ENCODE measurements at regions not wholly inside any gene's neighbourhood (a gene's known extent, or its start where the extent isn't known, plus 50 kb on each side); places are given as distances from the start of the nearest gene placed in this dataset.

GRCh38 chr2:236899950-236900640 lies 185.6 kb upstream of the COPS8 start:
- TF ChIP-seq YY1 (IDR thresholded peaks at IDR 0.05; ENCODE audit: low read depth): no peak
- TF ChIP-seq EP300 (IDR thresholded peaks at IDR 0.05; ENCODE audit: borderline replicate concordance): no peak
- no peak for TF ChIP-seq REST (IDR thresholded peaks at IDR 0.05; ENCODE audit: low read depth)
- TF ChIP-seq TAF1 (IDR thresholded peaks at IDR 0.05; ENCODE audit: low read depth): no peak
- TF ChIP-seq MAX (IDR thresholded peaks at IDR 0.05): no peak
- no peak for TF ChIP-seq CEBPB (IDR thresholded peaks at IDR 0.05)
- no peak for TF ChIP-seq TEAD4 (IDR thresholded peaks at IDR 0.05)
- no peak for TF ChIP-seq EGR1 (IDR thresholded peaks at IDR 0.05)
- no peak for TF ChIP-seq FOXM1 (IDR thresholded peaks at IDR 0.05; ENCODE audit: borderline replicate concordance, low read depth)
- no peak for TF ChIP-seq CREB1 (IDR thresholded peaks at IDR 0.05; ENCODE audit: low read depth)
- TF ChIP-seq USF1 (IDR thresholded peaks at IDR 0.05): no peak
- TF ChIP-seq RAD21 (IDR thresholded peaks at IDR 0.05; ENCODE audit: low read depth): no peak
- no peak for TF ChIP-seq TCF12 (IDR thresholded peaks at IDR 0.05; ENCODE audit: low read depth)
- no peak for TF ChIP-seq ZBTB7A (IDR thresholded peaks at IDR 0.05; ENCODE audit: low read depth)

Data from Ishikawa (cell line).